ENCODE measurements at regions not wholly inside any gene's neighbourhood (a gene's known extent, or its start where the extent isn't known, plus 50 kb on each side); places are given as distances from the start of the nearest gene placed in this dataset.
A peak's percentile ranks its signal among the peaks of the same experiment; 100 is the strongest.

DNA sequence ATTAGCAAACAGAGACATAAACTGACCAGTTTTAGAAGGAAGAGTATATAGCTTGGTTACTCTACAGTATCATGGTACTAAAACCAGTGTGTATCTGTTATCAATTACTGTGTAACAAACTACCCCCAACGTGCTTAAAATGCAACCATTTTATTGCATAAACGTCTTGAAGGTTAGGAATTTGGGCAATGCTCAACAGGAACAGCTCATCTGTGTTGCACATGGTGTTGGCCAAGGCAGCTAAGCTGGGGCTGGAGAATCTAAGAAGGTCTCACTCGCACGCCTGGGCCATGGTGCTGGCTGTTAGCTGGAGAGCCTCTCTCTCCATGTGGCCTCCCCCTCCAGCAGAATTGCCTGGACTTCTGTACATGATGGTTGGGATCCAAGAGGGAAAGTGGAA lies 81.2 kb upstream of the THBS1 start:
- H3K23ac ChIP-seq (ENCODE audit: low read depth, low read length, poor library complexity) = no peak overlapping the region
- H3K4ac ChIP-seq (ENCODE audit: low read length) = no peak overlapping the region
- H2AK5ac ChIP-seq (ENCODE audit: low read depth, low read length) = peak overlapping the region; percentile 70
- no peak overlapping the region for H2BK5ac ChIP-seq (ENCODE audit: low read length)
- WGBS, 2 donors (ENCODE audit: extremely low coverage in 2 of 2, insufficient read length in 2 of 2, insufficient replicate concordance in 1 of 2) = no CpG with 5 or more reads among the region's 4 CpGs
- H3K9ac ChIP-seq (ENCODE audit: low read depth, low read length, poor library complexity) = no peak overlapping the region
- H3K14ac ChIP-seq (ENCODE audit: low read length) = no peak overlapping the region
- H3K4me3 ChIP-seq (ENCODE audit: low read length in 2 of 2) = no peak overlapping the region
- H3K36me3 ChIP-seq (replicated peaks in 1 of 2; ENCODE audit: control insufficient read depth in 2 of 2, insufficient read depth in 2 of 2, low read length in 2 of 2) = no peaks in the 10 kb centered on the region
- H3K79me1 ChIP-seq (ENCODE audit: low read depth, low read length) = no peaks in the 10 kb centered on the region
- no peak overlapping the region for H2BK120ac ChIP-seq (ENCODE audit: low read depth, low read length)
- H3K18ac ChIP-seq (ENCODE audit: low read length) = no peak overlapping the region
- H2BK12ac ChIP-seq (ENCODE audit: low read length) = no peak overlapping the region
- H3K27ac ChIP-seq (replicated peaks; ENCODE audit: low read length) = no peak overlapping the region
- no peak overlapping the region for H2BK15ac ChIP-seq (ENCODE audit: low read length)
- H2AFZ ChIP-seq (ENCODE audit: low read length) = no peak overlapping the region
- peaks cover 0 to 4% of the 10 kb centered on the region in 2 donors for H3K4me1 ChIP-seq (ENCODE audit: control insufficient read depth in 2 of 2, insufficient read depth in 1 of 2, low read depth in 1 of 2, low read length in 2 of 2)
- H3K27me3 ChIP-seq (ENCODE audit: control insufficient read depth in 3 of 3, insufficient read depth in 3 of 3, low read depth in 1 of 3, low read length in 3 of 3) = peaks cover 0 to 4% (median 0%) of the 10 kb centered on the region in 3 experiments
- DNase-seq (ENCODE audit: low spot score) = no peak
- peaks cover 0 to 3% of the 10 kb centered on the region in 2 donors for H3K9me3 ChIP-seq (replicated peaks in 1 of 2; ENCODE audit: control insufficient read depth in 2 of 2, insufficient read depth in 1 of 2, low read depth in 1 of 2, low read length in 2 of 2)
- H4K91ac ChIP-seq (ENCODE audit: low read depth, low read length, poor library complexity) = no peak overlapping the region
- H4K8ac ChIP-seq (ENCODE audit: low read depth, low read length) = peak overlapping the region; percentile 24
- no peak overlapping the region for H3K4me2 ChIP-seq (ENCODE audit: insufficient read depth, low read length, poor library complexity, severe bottlenecking)

DNA sequence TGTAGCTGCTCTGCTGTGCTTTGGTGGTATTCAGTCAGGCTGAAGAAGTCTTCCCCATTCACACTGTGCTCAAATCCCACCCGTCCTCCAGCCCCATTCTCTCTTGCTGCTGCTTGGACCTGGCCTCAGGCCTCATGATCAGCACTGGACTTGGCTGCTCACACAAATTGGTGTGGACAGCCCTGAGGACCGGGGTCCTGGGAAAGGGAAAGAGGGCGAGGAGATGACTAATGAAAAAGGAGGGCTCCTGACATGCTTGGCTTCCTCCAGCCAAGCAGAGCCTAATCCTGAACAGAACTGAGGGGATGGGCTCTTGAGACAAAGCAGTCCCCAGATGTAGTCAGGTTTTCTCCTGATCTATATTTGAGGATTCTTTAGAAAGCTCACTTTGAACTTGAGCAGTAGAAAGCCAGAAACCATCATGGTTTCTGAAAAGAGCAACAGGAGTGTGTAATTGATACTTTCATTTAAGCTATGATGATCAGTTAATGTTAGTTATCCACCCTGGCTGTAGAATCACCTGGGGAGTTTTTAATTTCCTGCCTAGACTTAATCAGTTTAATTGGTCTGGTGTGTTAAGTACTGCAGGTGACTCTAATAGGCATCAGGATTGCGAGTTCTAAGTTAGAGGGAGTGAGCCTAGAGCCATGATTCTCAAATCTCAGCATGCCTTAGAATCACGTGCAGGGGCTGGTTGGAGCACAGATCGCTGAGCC lies 79.4 kb upstream of the THBS1 start:
- Histone ChIP-seq H2BK5ac (ENCODE audit: low read length) (no peak overlapping the region), H3K79me1 (ENCODE audit: low read depth, low read length) (no peaks in the 10 kb centered on the region), H3K9me3 (replicated peaks in 1 of 2; ENCODE audit: control insufficient read depth in 2 of 2, insufficient read depth in 1 of 2, low read depth in 1 of 2, low read length in 2 of 2) (peaks cover 0 to 3% of the 10 kb centered on the region in 2 donors), H2BK15ac (ENCODE audit: low read length) (no peak overlapping the region), H2AFZ (ENCODE audit: low read length) (no peak overlapping the region), H3K4me3 (ENCODE audit: low read length in 2 of 2) (no peak overlapping the region), H3K9ac (ENCODE audit: low read depth, low read length, poor library complexity) (no peak overlapping the region), H3K27me3 (ENCODE audit: control insufficient read depth in 3 of 3, insufficient read depth in 3 of 3, low read depth in 1 of 3, low read length in 3 of 3) (peaks cover 0 to 4% (median 0%) of the 10 kb centered on the region in 3 experiments), H4K8ac (ENCODE audit: low read depth, low read length) (no peak overlapping the region), H3K14ac (ENCODE audit: low read length) (no peak overlapping the region), H3K4ac (ENCODE audit: low read length) (no peak overlapping the region), H3K23ac (ENCODE audit: low read depth, low read length, poor library complexity) (no peak overlapping the region), H2BK120ac (ENCODE audit: low read depth, low read length) (no peak overlapping the region), H4K91ac (ENCODE audit: low read depth, low read length, poor library complexity) (no peak overlapping the region), H3K27ac (replicated peaks; ENCODE audit: low read length) (no peak overlapping the region), H3K18ac (ENCODE audit: low read length) (peak overlapping the region; percentile 11), H3K4me1 (ENCODE audit: control insufficient read depth in 2 of 2, insufficient read depth in 1 of 2, low read depth in 1 of 2, low read length in 2 of 2) (peaks cover 0 to 4% of the 10 kb centered on the region in 2 donors), H2BK12ac (ENCODE audit: low read length) (no peak overlapping the region), H3K36me3 (replicated peaks in 1 of 2; ENCODE audit: control insufficient read depth in 2 of 2, insufficient read depth in 2 of 2, low read length in 2 of 2) (no peaks in the 10 kb centered on the region), H2AK5ac (ENCODE audit: low read depth, low read length) (no peak overlapping the region), H3K4me2 (ENCODE audit: insufficient read depth, low read length, poor library complexity, severe bottlenecking) (no peak overlapping the region)
- DNase-seq (ENCODE audit: low spot score) = no peak
- whole genome bisulfite sequencing, 2 donors (ENCODE audit: extremely low coverage in 2 of 2, insufficient read length in 2 of 2, insufficient replicate concordance in 1 of 2) = no CpG with 5 or more reads among the region's 6 CpGs

DNA sequence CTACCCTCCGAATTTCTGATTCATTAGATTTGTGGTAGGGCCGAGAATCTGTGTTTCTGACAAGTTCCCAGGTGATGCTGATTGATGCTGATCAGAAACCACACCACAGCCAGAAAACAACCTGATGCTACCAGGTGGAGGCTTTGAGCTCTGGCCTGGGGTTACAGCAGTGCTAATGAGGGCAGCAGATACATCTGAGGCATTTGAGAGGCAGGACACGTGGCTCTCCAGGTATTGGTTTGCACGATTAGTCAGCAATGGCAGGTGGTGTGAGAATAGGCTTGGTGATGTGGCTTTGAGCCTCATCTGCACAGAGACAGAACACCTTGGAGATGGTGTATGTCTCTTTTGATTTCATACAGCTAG lies 78.8 kb upstream of the THBS1 start:
- Histone ChIP-seq H3K4me3 (ENCODE audit: low read length in 2 of 2) (no peak overlapping the region), H3K18ac (ENCODE audit: low read length) (peak overlapping the region; percentile 63), H3K9me3 (replicated peaks in 1 of 2; ENCODE audit: control insufficient read depth in 2 of 2, insufficient read depth in 1 of 2, low read depth in 1 of 2, low read length in 2 of 2) (peaks cover 0 to 3% of the 10 kb centered on the region in 2 donors), H2BK120ac (ENCODE audit: low read depth, low read length) (no peak overlapping the region), H3K14ac (ENCODE audit: low read length) (peak overlapping the region; percentile 84), H3K27ac (replicated peaks; ENCODE audit: low read length) (no peak overlapping the region), H4K91ac (ENCODE audit: low read depth, low read length, poor library complexity) (no peak overlapping the region), H3K27me3 (ENCODE audit: control insufficient read depth in 3 of 3, insufficient read depth in 3 of 3, low read depth in 1 of 3, low read length in 3 of 3) (peaks cover 0 to 4% (median 0%) of the 10 kb centered on the region in 3 experiments), H3K9ac (ENCODE audit: low read depth, low read length, poor library complexity) (no peak overlapping the region), H3K36me3 (replicated peaks in 1 of 2; ENCODE audit: control insufficient read depth in 2 of 2, insufficient read depth in 2 of 2, low read length in 2 of 2) (no peaks in the 10 kb centered on the region), H2AFZ (ENCODE audit: low read length) (no peak overlapping the region), H3K4ac (ENCODE audit: low read length) (no peak overlapping the region), H3K79me1 (ENCODE audit: low read depth, low read length) (no peaks in the 10 kb centered on the region), H2BK12ac (ENCODE audit: low read length) (no peak overlapping the region), H3K4me2 (ENCODE audit: insufficient read depth, low read length, poor library complexity, severe bottlenecking) (no peak overlapping the region), H2BK5ac (ENCODE audit: low read length) (no peak overlapping the region), H2BK15ac (ENCODE audit: low read length) (no peak overlapping the region), H3K23ac (ENCODE audit: low read depth, low read length, poor library complexity) (no peak overlapping the region), H2AK5ac (ENCODE audit: low read depth, low read length) (no peak overlapping the region), H4K8ac (ENCODE audit: low read depth, low read length) (no peak overlapping the region), H3K4me1 (ENCODE audit: control insufficient read depth in 2 of 2, insufficient read depth in 1 of 2, low read depth in 1 of 2, low read length in 2 of 2) (peaks cover 0 to 4% of the 10 kb centered on the region in 2 donors)
- no CpG with 5 or more reads among the region's 4 CpGs for WGBS, 2 donors (ENCODE audit: extremely low coverage in 2 of 2, insufficient read length in 2 of 2, insufficient replicate concordance in 1 of 2)
- no peak for DNase-seq (ENCODE audit: low spot score)

GRCh38 chr15:39502611-39503195 lies 78.2 kb upstream of the THBS1 start:
- no peak overlapping the region for H2BK12ac ChIP-seq (ENCODE audit: low read length)
- H3K4ac ChIP-seq (ENCODE audit: low read length) = no peak overlapping the region
- H2BK120ac ChIP-seq (ENCODE audit: low read depth, low read length) = no peak overlapping the region
- no peak overlapping the region for H3K23ac ChIP-seq (ENCODE audit: low read depth, low read length, poor library complexity)
- H2BK15ac ChIP-seq (ENCODE audit: low read length) = no peak overlapping the region
- H2AK5ac ChIP-seq (ENCODE audit: low read depth, low read length) = no peak overlapping the region
- H4K8ac ChIP-seq (ENCODE audit: low read depth, low read length) = no peak overlapping the region
- no peaks in the 10 kb centered on the region for H3K36me3 ChIP-seq (replicated peaks in 1 of 2; ENCODE audit: control insufficient read depth in 2 of 2, insufficient read depth in 2 of 2, low read length in 2 of 2)
- WGBS, 2 donors (ENCODE audit: extremely low coverage in 2 of 2, insufficient read length in 2 of 2, insufficient replicate concordance in 1 of 2) = no CpG with 5 or more reads among the region's 4 CpGs
- no peak overlapping the region for H3K4me2 ChIP-seq (ENCODE audit: insufficient read depth, low read length, poor library complexity, severe bottlenecking)
- no peak overlapping the region for H3K14ac ChIP-seq (ENCODE audit: low read length)
- H3K4me1 ChIP-seq (ENCODE audit: control insufficient read depth in 2 of 2, insufficient read depth in 1 of 2, low read depth in 1 of 2, low read length in 2 of 2) = no peaks in the 10 kb centered on the region
- H3K9me3 ChIP-seq (replicated peaks in 1 of 2; ENCODE audit: control insufficient read depth in 2 of 2, insufficient read depth in 1 of 2, low read depth in 1 of 2, low read length in 2 of 2) = peaks cover 0 to 3% of the 10 kb centered on the region in 2 donors
- H3K27me3 ChIP-seq (ENCODE audit: control insufficient read depth in 3 of 3, insufficient read depth in 3 of 3, low read depth in 1 of 3, low read length in 3 of 3) = peaks cover 0 to 4% (median 0%) of the 10 kb centered on the region in 3 experiments
- H3K27ac ChIP-seq (replicated peaks; ENCODE audit: low read length) = no peak overlapping the region
- H3K79me1 ChIP-seq (ENCODE audit: low read depth, low read length) = no peaks in the 10 kb centered on the region
- H3K9ac ChIP-seq (ENCODE audit: low read depth, low read length, poor library complexity) = no peak overlapping the region
- DNase-seq (ENCODE audit: low spot score) = no peak
- H3K4me3 ChIP-seq (ENCODE audit: low read length in 2 of 2) = no peak overlapping the region
- H2BK5ac ChIP-seq (ENCODE audit: low read length) = no peak overlapping the region
- no peak overlapping the region for H3K18ac ChIP-seq (ENCODE audit: low read length)
- no peak overlapping the region for H2AFZ ChIP-seq (ENCODE audit: low read length)
- no peak overlapping the region for H4K91ac ChIP-seq (ENCODE audit: low read depth, low read length, poor library complexity)

Data from neuronal stem cell (in vitro differentiated cells).